Fibroblast of peridontal ligament (primary cell): ENCODE measurements at regions not wholly inside any gene's neighbourhood (a gene's known extent, or its start where the extent isn't known, plus 50 kb on each side); places are given as distances from the start of the nearest gene placed in this dataset.

Source experiments
- DNase-seq: peaks from one replicate; pipeline ENCODE4 v3.0.0-alpha.2; 2010; ENCODE audit errors: extremely low read depth

DNA sequence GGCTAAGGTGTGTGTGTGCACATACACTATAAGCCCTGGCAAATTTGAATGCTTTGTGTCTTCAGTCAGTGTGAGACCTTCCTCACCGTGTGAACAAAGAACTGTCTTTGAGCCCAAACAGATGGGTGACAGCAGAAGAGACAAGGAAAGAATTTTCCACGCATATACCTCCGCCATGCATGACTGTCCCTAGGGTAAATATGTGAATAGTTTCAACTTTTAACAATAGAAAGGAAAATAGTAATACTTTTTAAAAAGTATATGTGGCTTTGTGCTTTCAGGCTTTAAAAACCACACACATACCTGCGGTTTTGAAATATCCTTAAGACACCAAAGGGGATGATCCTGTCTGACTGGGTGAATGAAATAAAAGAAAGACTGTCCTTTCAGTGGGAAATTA, 438.6 kb upstream of the MPDZ start:
- DNase-seq, result no peak

DNA sequence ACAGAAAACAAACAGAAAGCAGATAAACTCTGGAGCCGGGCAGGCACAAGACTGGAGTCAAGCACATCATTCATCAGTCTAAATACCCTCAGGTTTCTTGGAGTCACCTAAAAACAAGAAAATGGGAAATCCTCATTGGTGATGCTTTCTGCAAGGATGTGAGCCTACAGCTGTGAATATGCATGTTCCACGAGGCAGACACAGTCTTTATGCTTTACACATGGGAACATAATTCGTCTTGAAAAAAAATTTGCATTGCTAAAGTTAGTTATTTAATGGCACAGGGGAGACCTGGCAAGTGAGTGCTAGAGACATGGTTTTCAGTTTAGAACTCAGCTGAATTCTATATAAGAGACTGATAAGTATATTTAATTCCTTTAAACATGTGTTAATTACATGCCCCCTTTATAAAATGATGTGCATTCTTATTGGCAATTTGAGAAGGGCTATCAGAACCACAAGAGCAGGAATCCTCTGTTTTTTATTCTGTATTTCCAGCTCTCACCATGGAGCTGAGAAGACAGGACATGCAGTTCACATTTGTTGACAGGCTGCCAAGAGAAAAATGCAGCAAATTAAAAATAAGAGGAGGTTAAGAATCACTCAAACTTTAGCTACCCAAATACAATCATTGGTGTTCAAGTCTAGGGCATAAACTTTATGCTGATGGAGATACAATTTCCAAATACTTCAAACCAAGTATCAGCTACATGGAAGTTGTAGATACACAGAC, 438.0 kb upstream of the MPDZ start:
- peak; percentile 18 for DNase-seq

DNA sequence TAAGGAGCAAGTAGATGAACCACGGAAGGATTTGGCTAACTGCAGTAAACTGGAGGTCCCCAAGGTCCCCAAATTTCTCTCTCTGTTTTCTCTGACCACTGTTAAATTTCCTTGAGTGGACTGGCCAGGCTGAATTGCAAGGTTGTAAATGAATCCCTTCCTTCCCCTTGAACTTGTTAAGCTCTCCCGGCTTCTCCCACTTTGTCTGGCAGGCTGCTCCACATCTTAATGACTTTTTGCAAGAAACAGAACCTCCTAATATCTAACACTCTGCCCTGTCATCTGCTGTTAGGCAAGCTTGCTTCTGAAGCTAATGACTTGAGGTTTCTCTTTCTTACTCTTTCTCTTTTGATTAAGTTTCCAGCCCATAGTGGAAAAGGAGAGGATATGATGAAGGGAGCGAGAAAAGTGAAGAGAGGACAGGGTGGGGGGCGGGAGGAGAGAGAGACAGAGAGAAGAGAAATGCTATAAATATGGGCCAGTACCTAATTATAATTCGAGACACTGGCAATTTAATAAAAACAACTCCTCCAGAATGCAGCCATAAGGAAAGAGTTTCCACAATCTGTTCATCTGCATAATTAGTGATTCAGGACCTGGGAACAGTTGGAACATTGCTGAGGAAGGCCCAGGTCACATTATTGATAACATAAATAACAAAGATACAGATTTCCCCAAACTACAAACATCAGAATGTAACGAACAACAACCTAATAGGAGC, 437.3 kb upstream of the MPDZ start:
- no peak for DNase-seq

DNA sequence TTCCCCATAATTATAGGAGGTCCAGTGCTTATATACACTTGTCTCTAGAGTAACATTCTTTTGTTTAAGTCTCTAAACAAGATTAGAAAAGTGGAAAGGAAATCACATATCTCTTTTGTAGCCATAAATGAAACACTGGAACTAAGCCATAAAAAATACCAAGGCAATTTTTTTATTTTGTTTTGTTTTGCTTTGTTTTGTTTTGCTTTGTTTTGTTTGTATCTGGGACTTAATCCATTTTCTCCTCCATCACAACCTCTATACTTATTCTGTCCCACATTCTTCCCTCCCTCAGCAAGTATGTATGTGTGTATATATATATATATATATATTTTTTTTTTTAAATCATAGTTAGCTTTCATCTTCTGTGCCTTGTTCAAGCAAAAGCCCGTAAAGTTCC, 436.6 kb upstream of the MPDZ start:
- DNase-seq, result no peak

DNA sequence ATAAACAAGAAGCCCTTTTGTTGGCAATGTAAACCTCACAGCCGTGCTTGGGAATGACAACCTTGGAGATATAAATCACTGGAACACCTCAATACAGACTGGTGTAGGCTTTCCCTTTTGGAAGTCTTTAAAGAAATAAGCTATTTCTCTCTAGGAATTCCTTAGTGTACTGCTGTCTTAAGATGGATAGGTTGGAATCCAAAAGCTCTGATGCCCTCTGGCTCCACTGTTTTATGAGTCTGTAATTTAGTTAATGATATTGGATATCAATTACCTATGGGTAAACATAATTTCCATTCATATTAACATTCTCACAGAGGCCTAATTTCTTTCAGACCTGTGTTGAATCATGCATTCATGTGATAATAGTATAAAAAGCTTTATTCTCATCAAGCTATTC, 435.9 kb upstream of the MPDZ start:
- DNase-seq, result no peak

DNA sequence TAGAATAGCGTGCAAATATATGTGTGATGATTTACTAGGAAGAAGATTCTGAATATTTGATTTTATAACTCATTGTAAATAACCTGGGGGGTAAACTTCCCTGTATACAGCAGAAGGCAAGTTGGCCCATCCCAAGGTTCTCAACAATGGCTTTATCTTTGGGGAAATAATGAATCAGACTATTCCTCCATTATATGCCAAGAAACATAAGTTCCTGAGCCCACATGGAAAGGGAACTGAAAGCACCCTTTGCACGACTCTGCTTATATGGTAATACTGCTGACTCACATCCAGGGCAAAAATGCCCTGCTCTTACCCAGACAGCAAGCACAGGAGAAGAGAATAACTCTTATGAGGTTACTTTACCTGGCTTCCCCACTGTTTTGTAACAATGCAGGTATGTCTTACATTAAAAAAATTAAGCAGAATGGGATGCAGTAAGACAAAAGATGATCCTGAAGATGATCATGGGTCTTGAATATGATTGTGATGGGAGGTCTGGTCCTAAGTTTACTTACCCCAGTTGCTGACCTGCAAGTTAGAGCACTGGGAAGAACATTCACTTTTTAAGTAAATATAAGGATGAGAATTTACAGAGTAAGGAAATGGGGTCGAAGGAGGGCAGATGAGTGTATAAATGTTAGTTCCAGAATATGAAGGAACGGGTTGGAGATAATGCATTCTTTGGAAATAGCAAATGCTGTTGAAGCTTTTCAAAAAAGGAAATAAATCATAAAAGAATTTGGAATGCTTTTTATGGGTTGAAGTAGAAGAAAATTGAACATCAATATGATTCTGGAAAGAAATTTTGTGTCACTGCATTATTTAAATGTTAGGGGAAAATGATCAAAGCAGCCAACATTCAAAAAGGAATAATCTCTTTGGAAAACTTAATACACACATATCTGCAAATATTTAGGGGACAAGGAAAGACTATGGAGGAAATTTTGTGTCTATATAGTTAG, 428.4 kb upstream of the MPDZ start:
- no peak for DNase-seq

DNA sequence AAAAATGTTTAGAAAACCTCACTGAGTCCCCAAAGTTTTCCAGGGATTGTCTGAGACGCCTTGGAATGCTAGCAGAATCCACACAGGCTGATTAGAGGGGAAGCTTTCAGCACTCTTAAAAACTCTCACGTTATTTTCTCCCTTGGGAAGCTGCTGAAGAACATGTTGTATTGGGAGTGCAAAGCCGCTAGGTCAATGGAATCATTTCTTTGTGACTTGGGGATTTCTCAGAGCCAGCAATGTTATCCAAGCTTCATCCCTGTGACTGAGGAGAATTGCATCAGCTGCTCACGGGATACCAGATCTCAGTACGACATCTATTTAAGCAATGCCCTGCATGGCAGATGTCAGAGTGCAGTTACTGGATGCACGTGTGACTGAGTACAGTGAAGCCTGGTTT, 426.4 kb upstream of the MPDZ start:
- DNase-seq, result peak; percentile 74

DNA sequence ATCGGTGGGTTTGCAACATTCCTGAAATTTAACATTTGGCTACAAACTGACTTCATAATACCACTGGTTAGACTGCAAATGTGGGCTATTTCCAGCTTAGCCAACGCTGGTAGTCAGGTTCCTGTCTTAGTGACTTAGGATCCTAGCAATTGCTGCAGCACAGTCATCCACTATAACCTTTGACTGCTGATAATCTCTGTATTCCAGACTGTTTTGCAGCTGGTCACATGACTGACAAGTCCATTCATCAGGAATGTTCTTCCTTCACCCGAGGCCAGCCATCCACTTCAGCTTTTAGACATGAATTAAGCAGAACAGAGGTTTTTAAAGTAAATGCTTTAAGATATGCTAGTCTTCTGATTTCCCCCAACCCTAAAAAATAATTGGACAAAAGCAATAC, 425.9 kb upstream of the MPDZ start:
- no peak for DNase-seq

DNA sequence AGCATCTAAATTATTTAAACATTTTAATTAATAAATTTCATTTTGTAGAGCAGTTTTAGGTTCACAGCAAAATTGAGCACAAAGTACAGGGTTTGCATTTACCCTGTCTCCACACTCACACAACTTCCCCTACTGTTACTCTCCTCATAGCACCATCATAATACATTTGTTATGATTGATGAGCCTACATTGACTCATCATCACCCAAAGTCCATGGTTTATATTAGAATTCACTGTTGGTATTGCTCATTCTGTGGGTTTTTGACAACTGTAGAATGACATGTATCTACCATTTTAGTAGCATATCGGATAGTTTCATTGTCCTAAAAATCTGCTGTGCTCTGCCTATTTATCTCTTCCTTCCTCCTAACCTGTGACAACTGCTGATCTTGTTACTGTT, 411.1 kb upstream of the MPDZ start:
- DNase-seq, result no peak

DNA sequence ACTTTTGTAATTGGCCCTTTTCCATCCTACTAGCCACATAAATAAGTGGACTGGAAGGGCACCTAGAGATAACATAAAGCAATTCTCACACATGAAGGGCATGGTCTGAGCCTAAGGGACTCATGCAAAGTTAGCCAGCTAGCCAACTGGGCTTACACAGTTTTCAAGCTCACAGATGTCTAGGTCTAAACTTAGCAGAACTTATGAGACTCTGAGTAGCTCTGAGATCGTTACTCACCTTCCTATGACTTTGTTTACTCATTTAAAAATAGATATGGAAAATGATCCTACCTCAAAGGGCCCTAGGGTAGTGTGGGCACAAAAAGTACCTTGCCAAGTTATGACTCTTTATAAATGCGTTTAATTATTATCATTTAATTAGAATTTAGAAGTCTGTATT, 410.4 kb upstream of the MPDZ start:
- no peak for DNase-seq

DNA sequence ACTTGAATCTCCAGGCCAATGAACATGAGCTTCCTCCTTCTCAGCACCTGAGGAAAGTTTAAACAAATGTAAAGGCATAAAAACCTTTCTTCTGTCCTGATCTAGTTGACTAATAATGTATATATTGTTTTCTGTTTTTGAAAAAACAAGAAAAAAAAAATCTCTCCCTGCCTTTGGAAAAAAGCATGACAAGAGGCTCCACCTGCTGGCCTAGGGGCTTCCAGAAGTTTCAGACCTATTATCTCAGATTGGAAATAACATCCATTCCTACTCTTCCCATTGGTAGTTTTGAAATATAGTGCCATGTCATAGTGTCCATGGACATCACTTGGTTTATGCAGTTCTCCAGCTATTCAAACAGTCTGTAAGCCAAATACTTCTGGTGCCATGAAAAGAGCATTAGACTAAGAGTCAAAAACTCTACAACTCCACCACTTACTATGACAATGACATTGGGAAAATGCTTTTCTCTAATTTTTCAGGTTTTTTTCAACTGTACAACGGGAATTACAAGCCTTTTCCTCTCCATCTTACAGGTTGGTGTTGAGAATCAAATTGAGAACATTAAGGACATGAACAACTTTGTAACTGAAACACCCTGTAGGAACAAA, 409.6 kb upstream of the MPDZ start:
- no peak for DNase-seq

DNA sequence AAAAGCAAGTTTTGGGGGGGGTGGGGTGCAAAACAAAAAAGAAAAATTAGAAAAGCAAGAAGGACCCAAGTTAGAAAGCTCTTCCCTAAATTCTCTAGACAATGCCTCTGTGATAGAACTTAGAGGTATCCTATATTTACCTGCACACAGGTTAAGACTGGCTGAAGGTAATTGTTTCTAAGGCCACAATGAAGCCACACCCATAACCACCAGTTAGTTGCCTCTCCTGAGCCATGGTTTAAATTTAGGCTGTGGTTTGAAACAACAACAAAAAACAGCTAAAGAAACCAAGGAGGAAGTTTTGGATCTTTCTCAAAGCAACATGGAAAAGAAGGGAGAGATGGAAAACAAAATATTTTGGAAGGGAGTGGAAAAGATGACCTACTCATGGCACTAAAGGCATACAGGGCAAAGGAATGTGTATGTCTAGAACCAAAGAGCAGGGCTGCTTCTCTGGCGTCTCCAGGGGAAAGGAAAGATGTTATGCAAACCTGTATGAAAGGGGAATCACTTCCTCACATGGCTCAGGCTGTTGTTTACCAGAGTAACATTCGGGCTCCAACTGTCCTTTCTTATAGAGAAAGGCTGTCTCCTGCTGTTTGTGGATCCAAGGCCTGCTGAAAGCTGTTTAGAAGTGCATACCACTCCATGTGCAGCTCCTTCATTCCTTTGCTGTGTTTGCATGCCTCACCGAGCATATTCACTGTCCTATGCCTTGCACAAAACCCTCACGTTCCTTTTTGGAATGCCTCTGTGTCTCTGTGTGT, 408.9 kb upstream of the MPDZ start:
- DNase-seq, result no peak

DNA sequence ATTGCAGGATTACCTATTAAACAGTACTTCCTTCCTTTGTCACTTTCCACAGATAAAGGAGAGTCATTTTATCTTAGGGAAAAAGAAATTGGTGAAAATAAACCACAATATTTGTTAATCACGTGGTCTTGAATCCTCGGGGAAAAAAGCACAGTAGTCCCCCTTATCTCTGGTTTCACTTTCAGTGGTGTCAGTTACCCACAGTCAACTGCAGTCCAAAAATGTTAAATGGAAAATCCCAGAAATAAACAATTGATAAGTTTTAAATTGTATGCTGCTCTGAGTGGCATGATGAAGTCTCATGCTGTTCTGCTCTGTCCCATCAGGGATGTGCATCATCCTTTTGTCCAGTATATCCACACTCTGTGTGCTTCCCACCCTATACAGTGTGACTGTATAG, 405.2 kb upstream of the MPDZ start:
- no peak for DNase-seq

DNA sequence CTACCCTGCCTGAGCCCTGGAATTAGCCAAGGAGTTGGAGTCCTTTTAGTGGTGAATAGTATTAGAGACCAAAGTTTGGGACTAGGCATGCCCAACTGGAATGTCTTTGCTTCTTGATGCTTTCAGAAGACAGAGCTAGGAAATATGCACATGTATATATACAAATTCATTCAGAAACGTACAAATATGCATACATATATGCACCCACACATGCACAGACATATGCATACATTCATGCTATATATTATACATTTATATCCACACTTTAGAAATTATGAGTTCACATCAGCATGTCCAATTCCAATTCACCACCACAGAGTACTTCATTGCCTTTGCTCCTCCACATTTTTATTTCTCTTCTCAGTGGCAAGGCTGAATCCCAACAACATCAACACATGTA, 398.3 kb upstream of the MPDZ start:
- no peak for DNase-seq

DNA sequence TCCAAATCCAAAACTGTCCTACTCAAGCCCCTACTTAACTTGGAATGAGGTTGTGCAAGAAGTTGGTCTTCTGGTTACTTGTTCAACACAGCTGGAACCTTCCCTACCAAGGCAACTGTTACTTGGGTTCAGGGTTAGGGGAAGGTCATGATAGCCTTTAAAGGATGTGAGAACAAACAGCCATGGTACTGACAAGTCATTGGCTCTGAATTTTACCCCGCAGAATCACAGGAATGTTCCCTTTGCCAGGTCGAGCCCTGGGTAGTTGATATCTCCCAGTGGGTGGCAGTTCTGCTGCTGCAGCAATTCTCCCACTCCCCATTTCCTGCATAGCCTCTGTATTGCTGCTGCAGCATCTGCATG, 396.1 kb upstream of the MPDZ start:
- DNase-seq, result no peak

DNA sequence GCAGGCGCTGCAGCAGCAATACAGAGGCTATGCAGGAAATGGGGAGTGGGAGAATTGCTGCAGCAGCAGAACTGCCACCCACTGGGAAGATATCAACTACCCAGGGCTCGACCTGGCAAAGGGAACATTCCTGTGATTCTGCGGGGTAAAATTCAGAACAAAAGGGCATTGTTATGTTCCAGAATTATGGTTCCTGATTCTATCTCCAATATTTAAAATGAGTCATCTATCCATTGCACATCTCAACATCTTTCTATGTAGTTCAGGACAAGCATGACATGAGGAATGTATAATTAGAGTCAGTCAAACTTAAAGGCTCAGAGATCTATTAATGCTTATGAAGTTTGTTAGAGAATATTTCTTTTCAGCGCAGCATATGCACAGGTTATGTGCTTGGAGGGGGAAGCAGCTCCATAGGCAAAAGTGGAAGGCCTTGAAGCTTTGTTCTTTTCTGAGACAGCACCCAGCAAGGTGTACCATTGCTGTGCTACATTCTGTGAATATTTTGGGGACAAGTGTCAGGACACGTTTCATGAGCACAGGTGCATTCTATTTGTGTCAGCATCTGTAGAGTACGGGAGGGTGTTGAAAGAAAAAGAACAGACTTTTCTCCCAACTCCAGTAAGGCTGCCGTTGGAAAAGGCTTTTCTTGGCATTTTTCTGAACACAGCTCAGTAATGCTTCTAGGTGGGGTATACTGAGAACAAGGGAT, 395.6 kb upstream of the MPDZ start:
- DNase-seq, result no peak

DNA sequence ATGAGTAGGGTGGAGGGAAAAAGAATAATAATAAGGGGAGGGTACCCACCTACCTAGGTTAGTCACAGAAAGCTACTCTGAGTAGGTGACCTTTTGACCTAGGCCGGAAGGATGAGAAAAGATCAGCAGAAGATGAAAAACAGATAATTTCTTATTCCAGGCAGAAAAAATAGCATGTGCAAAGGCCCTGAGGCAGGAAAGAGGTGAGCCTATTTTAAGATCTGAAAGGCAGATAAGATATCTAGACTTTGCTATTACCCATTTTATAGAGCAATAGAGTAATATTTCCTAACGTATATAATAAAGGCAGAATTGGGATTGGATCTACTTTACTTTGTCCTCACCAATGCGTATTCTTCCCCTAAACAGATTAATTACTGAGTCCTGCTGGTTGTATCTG, 393.9 kb upstream of the MPDZ start:
- DNase-seq, result no peak

DNA sequence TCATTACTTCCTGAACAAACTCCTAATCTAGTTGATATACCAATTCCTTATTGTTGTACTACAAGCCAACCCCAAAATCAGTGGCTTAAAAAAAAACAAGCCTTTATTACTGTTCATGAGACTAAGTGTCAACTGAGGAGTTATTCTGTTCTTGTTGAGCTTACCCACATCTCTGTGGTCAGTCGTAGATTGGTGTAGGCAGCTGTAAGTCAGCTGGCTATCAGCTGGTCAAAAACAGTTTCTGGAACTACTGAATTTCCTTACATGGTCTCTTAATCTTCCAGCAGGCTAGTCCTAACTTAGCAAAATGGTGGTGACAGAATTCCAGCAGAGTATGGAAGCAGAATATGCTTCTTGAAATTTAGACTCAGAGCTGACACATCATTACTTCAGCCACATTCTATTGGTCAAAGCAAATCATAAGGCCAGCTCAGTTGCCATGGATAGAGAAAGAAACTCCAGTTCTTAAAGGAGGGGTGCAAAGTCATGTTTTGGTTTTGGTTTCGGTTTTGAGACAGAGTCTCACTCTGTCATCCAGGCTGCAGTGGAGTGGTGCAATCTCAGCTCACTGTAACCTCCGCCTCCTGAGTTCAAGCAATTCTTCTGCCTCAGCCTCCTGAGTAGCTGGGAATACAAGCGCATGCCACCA, 386.1 kb upstream of the MPDZ start:
- DNase-seq, result peak; percentile 41

DNA sequence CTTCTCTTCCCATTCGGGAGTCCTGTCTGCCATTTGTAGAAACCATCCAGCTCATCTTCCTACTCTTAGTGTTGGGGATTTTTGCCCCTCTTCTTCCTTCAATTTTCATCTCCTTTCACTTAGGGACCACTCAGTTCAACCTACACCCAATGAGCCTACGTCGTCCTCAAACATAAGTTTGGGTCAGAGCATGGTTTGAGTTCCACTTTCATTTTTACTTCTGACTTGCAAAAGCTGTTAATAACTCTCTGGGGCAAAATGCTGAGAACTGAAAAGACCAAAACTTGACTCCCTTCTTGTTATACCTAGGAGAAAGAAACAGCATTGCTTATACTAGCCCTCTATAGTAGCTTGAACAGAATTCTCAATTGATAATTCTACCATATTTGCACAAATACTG, 381.5 kb upstream of the MPDZ start:
- DNase-seq, result no peak

DNA sequence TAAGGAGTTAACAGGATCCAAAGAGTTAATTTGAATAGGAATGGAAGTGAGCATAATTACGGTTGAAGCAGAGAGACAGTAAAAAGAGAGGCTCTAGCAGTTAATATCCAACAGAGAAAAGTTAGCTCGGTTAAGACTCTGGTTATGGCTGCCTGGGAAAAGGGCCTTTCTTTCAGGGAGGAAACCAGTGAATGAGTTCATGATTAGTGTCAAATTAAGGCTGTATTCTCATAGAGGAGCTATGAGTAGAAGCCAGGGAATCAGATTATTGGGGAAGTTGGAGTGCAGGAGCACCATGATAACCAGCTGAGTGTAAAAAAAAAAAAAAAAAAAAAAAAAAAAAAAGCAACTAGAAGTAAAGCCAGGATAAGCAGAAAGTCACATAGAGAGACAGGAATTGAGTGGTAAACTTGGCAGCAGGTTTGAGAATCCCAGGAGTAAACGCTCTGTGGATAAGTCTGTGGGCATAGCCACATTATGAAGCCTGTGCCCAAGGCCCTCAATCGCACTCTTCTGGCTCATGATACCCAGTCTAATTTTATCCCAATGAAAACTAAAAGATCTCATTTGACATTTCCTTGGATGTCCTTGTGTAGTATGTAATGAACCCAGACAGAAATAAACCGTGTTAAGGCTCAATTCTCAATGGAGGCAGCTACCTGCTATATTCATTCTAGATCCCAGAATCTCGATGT, 372.6 kb upstream of the MPDZ start:
- DNase-seq, result no peak
